Neuron (in vitro differentiated cells): ENCODE measurements at regions not wholly inside any gene's neighbourhood (a gene's known extent, or its start where the extent isn't known, plus 50 kb on each side); places are given as distances from the start of the nearest gene placed in this dataset.
"Not testable (repeated sequence)": the region's sequence is repeated elsewhere in the genome, so short reads cannot be mapped to it uniquely, and the experiment has no call there.

Experiments
- H2AFZ ChIP-seq: one replicate; pipeline ENCODE4 v1.6.1; 2013; ENCODE audit warnings: low read depth, mild to moderate bottlenecking, inconsistent platforms, low read length, moderate library complexity
- H3K27me3 ChIP-seq: one replicate; pipeline ENCODE4 v1.6.1; 2013; ENCODE audit warnings: low read length; ENCODE audit not compliant: insufficient read depth
- H3K36me3 ChIP-seq: one replicate; pipeline ENCODE4 v1.6.1; 2013; ENCODE audit warnings: low read length; ENCODE audit not compliant: insufficient read depth
- H3K4me1 ChIP-seq: one replicate; pipeline ENCODE4 v1.6.1; 2013; ENCODE audit warnings: low read length; ENCODE audit not compliant: insufficient read depth
- H3K4me3 ChIP-seq: 2 replicates; pipeline ENCODE4 v1.5.1; 2013; ENCODE audit warnings: mild to moderate bottlenecking, low read length, moderate library complexity
- H3K9me3 ChIP-seq: one replicate; pipeline ENCODE4 v1.6.1; 2013; ENCODE audit warnings: low read length

DNA sequence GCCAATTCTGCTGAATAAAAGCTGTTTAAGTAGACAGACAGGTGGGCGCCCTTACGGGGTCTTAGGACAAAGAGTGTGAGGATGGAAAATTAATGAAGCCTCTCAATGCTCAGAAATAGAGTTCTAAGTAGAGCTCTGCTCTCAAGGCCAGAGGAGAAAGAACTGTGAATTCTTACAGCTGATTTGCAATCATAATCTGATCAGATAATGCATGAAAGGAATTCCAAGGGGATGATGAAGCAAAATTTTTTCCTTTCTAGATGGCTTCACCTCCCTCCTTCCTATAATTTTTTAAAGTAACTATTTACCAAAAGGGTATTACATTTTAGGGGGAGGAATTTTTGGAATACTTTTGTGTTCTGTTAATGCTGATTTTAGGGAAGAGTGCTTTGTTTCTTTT, 308.1 kb upstream of the HS3ST5 start:
- H2AFZ ChIP-seq: no peak overlapping the region
- no peaks in the 10 kb centered on the region for H3K27me3 ChIP-seq
- no peaks in the 10 kb centered on the region for H3K36me3 ChIP-seq
- H3K9me3 ChIP-seq: no peaks in the 10 kb centered on the region
- H3K4me1 ChIP-seq: peaks cover 11% of the 10 kb centered on the region
- H3K4me3 ChIP-seq: no peak overlapping the region

DNA sequence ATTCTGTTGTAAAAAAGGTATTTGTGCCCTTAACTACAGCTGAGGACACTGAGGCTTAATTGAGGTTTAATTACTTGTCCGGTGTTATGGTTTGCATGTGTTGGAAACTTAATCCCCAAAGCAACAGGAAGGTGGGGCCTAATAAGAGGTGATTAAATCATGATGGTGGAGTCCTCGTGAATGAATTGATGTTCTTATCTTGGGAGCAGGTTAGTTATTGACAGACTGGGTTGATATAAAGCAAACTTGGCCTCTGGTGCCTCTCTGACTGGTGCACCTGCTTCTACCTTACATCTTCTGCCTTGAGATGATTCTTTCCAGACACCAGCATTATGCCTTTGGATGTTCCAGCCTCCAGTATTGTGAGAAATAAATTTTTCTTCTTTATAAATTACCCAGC, 306.5 kb upstream of the HS3ST5 start:
- no peaks in the 10 kb centered on the region for H3K36me3 ChIP-seq
- H3K4me3 ChIP-seq: no peak overlapping the region
- no peaks in the 10 kb centered on the region for H3K27me3 ChIP-seq
- no peak overlapping the region for H2AFZ ChIP-seq
- H3K4me1 ChIP-seq: peaks cover 11% of the 10 kb centered on the region
- H3K9me3 ChIP-seq: no peaks in the 10 kb centered on the region

- no peaks in the 10 kb centered on the region for H3K9me3 ChIP-seq
- H3K4me3 ChIP-seq: no peak overlapping the region
- H3K36me3 ChIP-seq: no peaks in the 10 kb centered on the region
- no peak overlapping the region for H2AFZ ChIP-seq
- H3K4me1 ChIP-seq: peaks cover 11% of the 10 kb centered on the region
- no peaks in the 10 kb centered on the region for H3K27me3 ChIP-seq
Measured at GRCh38 chr6:114648847-114649246, 306.0 kb upstream of the HS3ST5 start.

GRCh38 chr6:114638341-114638740, 295.5 kb upstream of the HS3ST5 start:
- Histone ChIP-seq H3K9me3 (no peaks in the 10 kb centered on the region), H3K4me1 (no peaks in the 10 kb centered on the region), H2AFZ (no peak overlapping the region), H3K36me3 (no peaks in the 10 kb centered on the region), H3K4me3 (no peak overlapping the region), H3K27me3 (no peaks in the 10 kb centered on the region)

GRCh38 chr6:114634016-114634415, 291.2 kb upstream of the HS3ST5 start:
- H3K36me3 ChIP-seq: no peaks in the 10 kb centered on the region
- H3K9me3 ChIP-seq: no peaks in the 10 kb centered on the region
- no peak overlapping the region for H2AFZ ChIP-seq
- no peaks in the 10 kb centered on the region for H3K27me3 ChIP-seq
- H3K4me3 ChIP-seq: no peak overlapping the region
- H3K4me1 ChIP-seq: no peaks in the 10 kb centered on the region

DNA sequence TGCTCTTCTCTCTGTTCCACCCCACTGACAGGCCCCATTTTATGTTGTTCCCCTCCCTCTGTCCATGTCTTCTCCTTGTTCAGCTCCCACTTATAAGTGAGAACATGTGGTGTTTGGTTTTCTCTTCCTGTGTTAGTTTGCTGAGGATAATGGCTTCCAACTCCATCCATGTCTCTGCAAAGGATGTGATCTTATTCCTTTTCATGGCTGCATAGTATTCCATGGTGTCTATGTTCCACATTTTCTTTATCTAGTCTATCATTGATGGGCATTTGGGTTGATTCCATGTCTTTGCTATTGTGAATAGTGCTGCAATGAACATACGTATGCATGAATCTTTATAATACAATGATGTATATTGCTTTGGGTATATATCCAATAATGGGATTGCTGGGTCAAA, 283.4 kb upstream of the HS3ST5 start:
- H3K36me3 ChIP-seq, H3K4me3 ChIP-seq, H3K4me1 ChIP-seq, H2AFZ ChIP-seq, H3K9me3 ChIP-seq, H3K27me3 ChIP-seq: not testable (repeated sequence)

DNA sequence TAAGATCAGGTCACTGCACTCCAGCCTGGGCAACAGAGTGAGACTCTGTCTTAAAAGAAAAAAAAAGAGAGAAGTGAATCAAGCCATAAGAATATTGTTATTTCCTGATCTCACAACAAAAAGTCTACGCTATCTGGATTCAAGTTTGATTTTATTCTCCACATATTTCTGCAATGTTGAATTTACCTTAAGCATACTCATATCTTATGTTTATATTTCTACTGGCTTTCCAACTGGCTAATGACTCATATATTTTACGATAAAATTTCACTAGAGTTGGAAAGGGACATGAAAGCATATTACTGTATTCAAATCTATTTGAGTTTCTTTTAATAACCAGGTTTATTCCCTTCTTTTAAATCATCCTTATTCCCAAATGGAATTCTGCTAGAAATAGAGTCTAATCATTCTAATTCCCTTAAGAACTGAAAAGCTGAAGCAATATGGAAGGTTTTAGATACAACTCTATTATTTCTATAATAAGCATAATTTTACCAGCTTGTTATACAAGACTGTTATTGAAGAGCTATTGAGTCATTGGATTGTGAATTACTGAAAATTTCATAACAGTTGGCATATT, 276.9 kb upstream of the HS3ST5 start:
- no peaks in the 10 kb centered on the region for H3K4me1 ChIP-seq
- H2AFZ ChIP-seq: no peak overlapping the region
- no peaks in the 10 kb centered on the region for H3K27me3 ChIP-seq
- H3K36me3 ChIP-seq: no peaks in the 10 kb centered on the region
- no peaks in the 10 kb centered on the region for H3K9me3 ChIP-seq
- H3K4me3 ChIP-seq: no peak overlapping the region

DNA sequence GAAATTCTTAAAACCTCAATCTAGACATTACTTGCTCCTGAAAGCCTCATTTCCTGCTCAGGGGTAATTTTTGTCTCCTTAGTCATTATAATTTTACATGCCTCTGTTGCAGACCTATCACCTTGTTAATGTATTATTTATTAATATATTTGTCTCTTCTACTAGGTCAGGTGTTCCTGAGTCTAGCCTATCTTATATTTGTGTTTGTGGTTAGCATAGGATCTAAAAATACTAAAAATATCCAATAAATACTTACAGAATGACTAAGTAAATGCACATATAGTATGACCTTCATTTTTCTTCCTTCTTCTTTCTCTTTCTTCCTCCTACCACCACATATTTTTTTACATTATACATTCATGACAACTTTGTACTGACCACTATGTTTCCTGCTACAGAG, 268.9 kb upstream of the HS3ST5 start:
- Histone ChIP-seq H3K27me3 (no peaks in the 10 kb centered on the region), H2AFZ (no peak overlapping the region), H3K9me3 (no peaks in the 10 kb centered on the region), H3K4me3 (no peak overlapping the region), H3K4me1 (no peaks in the 10 kb centered on the region), H3K36me3 (no peaks in the 10 kb centered on the region)

GRCh38 chr6:114608091-114608490, 265.3 kb upstream of the HS3ST5 start:
- no peak overlapping the region for H3K4me3 ChIP-seq

GRCh38 chr6:114605656-114606055, 262.8 kb upstream of the HS3ST5 start:
- Histone ChIP-seq H3K27me3 (no peaks in the 10 kb centered on the region), H2AFZ (no peak overlapping the region), H3K4me1 (no peaks in the 10 kb centered on the region), H3K9me3 (no peaks in the 10 kb centered on the region), H3K36me3 (no peaks in the 10 kb centered on the region), H3K4me3 (no peak overlapping the region)

More at GRCh38 chr6:114608091-114608490, 265.3 kb upstream of the HS3ST5 start:
- Histone ChIP-seq H3K36me3 (no peaks in the 10 kb centered on the region), H3K9me3 (no peaks in the 10 kb centered on the region), H3K4me1 (no peaks in the 10 kb centered on the region), H2AFZ (no peak overlapping the region), H3K27me3 (no peaks in the 10 kb centered on the region)

- Histone ChIP-seq H3K36me3 (no peaks in the 10 kb centered on the region), H2AFZ (no peak overlapping the region), H3K4me3 (no peak overlapping the region), H3K9me3 (no peaks in the 10 kb centered on the region), H3K27me3 (no peaks in the 10 kb centered on the region), H3K4me1 (no peaks in the 10 kb centered on the region)
Measured at GRCh38 chr6:114600381-114600780, 257.6 kb upstream of the HS3ST5 start.

- no peaks in the 10 kb centered on the region for H3K36me3 ChIP-seq
- no peaks in the 10 kb centered on the region for H3K4me1 ChIP-seq
- H3K4me3 ChIP-seq: no peak overlapping the region
- no peaks in the 10 kb centered on the region for H3K9me3 ChIP-seq
- H2AFZ ChIP-seq: no peak overlapping the region
- no peaks in the 10 kb centered on the region for H3K27me3 ChIP-seq
Measured at GRCh38 chr6:114595591-114595990, 252.8 kb upstream of the HS3ST5 start.

GRCh38 chr6:114595186-114595585, 252.4 kb upstream of the HS3ST5 start:
- Histone ChIP-seq H3K9me3 (no peaks in the 10 kb centered on the region), H3K36me3 (no peaks in the 10 kb centered on the region), H3K4me3 (no peak overlapping the region), H2AFZ (no peak overlapping the region), H3K27me3 (no peaks in the 10 kb centered on the region), H3K4me1 (no peaks in the 10 kb centered on the region)

- H3K9me3 ChIP-seq: no peaks in the 10 kb centered on the region
- no peaks in the 10 kb centered on the region for H3K27me3 ChIP-seq
- no peak overlapping the region for H2AFZ ChIP-seq
- H3K36me3 ChIP-seq: no peaks in the 10 kb centered on the region
- no peak overlapping the region for H3K4me3 ChIP-seq
- H3K4me1 ChIP-seq: no peaks in the 10 kb centered on the region
Measured at GRCh38 chr6:114592506-114592905, 249.7 kb upstream of the HS3ST5 start.
